Left ventricle myocardium inferior (tissue), 1 donor: ENCODE measurements at regions not wholly inside any gene's neighbourhood (a gene's known extent, or its start where the extent isn't known, plus 50 kb on each side); places are given as distances from the start of the nearest gene placed in this dataset.

Source experiments
- DNase-seq: peaks from one replicate; pipeline ENCODE4 v3.0.0-alpha.2; 2020
- H3K27ac ChIP-seq: fragments of 200-600 bp; replicated peaks from 2 replicates; pipeline ENCODE4 v1.8.0; 2021
- H3K27me3 ChIP-seq: fragments of 200-600 bp; 2 replicates; pipeline ENCODE4 v1.8.0; 2021; ENCODE audit warnings: low read depth
- H3K36me3 ChIP-seq: fragments of 200-600 bp; 2 replicates; pipeline ENCODE4 v1.8.0; 2021
- H3K4me1 ChIP-seq: fragments of 200-600 bp; 2 replicates; pipeline ENCODE4 v1.8.0; 2021
- H3K4me3 ChIP-seq: fragments of 200-600 bp; 2 replicates; pipeline ENCODE4 v1.8.0; 2021; ENCODE audit warnings: mild to moderate bottlenecking, moderate library complexity
- H3K9me3 ChIP-seq: fragments of 200-600 bp; replicated peaks from 2 replicates; pipeline ENCODE4 v1.8.0; 2021
- CTCF ChIP-seq: fragments of 200-600 bp; IDR thresholded peaks from 2 replicates; pipeline ENCODE4 v1.8.0; 2021; ENCODE audit warnings: antibody characterized with exemption, mild to moderate bottlenecking, borderline replicate concordance
- intact Hi-C: fragments of 100-400 bp; cut with micrococcal nuclease; formaldehyde crosslinking; loops from one replicate; pipeline ENCODE4 v1.11.0; 2022
- donor health status: DM: no; HTN: yes; CAD: no; lungs with severe emphysema.

GRCh38 chr6:169895000-169895759 is 143.8 kb downstream of the ERMARD start:
- Histone ChIP-seq H3K4me1 (peaks cover 7% of the 10 kb centered on the region), H3K36me3 (no peaks in the 10 kb centered on the region), H3K27me3 (peaks cover 10% of the 10 kb centered on the region), H3K4me3 (no peak overlapping the region), H3K27ac (no peak overlapping the region), H3K9me3 (no peaks in the 10 kb centered on the region)
- DNase-seq: no peak
- intact Hi-C loops: no loop called here
- no peak for TF ChIP-seq CTCF

GRCh38 chr6:169894377-169894960 is 143.0 kb downstream of the ERMARD start:
- no peak overlapping the region for H3K4me3 ChIP-seq
- peaks cover 3% of the 10 kb centered on the region for H3K4me1 ChIP-seq
- H3K36me3 ChIP-seq: no peaks in the 10 kb centered on the region
- no peak overlapping the region for H3K27ac ChIP-seq
- H3K27me3 ChIP-seq: peaks cover 16% of the 10 kb centered on the region
- H3K9me3 ChIP-seq: no peaks in the 10 kb centered on the region
- intact Hi-C loops: no loop called here
- no peak for TF ChIP-seq CTCF
- DNase-seq: no peak

GRCh38 chr6:169893624-169894023 is 142.2 kb downstream of the ERMARD start:
- no peaks in the 10 kb centered on the region for H3K9me3 ChIP-seq
- TF ChIP-seq CTCF: no peak
- H3K36me3 ChIP-seq: no peaks in the 10 kb centered on the region
- intact Hi-C loops: no loop called here
- H3K27me3 ChIP-seq: peaks cover 21% of the 10 kb centered on the region
- H3K4me3 ChIP-seq: no peak overlapping the region
- DNase-seq: no peak
- H3K27ac ChIP-seq: no peak overlapping the region
- no peaks in the 10 kb centered on the region for H3K4me1 ChIP-seq

GRCh38 chr6:169891846-169892245 is 140.4 kb downstream of the ERMARD start:
- Histone ChIP-seq H3K9me3 (no peaks in the 10 kb centered on the region), H3K36me3 (no peaks in the 10 kb centered on the region), H3K27ac (no peak overlapping the region), H3K4me1 (no peaks in the 10 kb centered on the region), H3K4me3 (no peak overlapping the region), H3K27me3 (peaks cover 21% of the 10 kb centered on the region)
- TF ChIP-seq CTCF: no peak
- no peak for DNase-seq
- intact Hi-C loops: no loop called here

GRCh38 chr6:169891421-169891820 is 140.0 kb downstream of the ERMARD start:
- DNase-seq: no peak
- no peak for TF ChIP-seq CTCF
- intact Hi-C loops: no loop called here

More at GRCh38 chr6:169891421-169891820, 140.0 kb downstream of the ERMARD start:
- H3K4me3 ChIP-seq: no peak overlapping the region
- H3K27me3 ChIP-seq: peaks cover 21% of the 10 kb centered on the region
- H3K27ac ChIP-seq: no peak overlapping the region
- H3K36me3 ChIP-seq: no peaks in the 10 kb centered on the region
- no peaks in the 10 kb centered on the region for H3K4me1 ChIP-seq
- H3K9me3 ChIP-seq: no peaks in the 10 kb centered on the region
